ENCODE measurements at regions not wholly inside any gene's neighbourhood (a gene's known extent, or its start where the extent isn't known, plus 50 kb on each side); places are given as distances from the start of the nearest gene placed in this dataset.

- H3K27ac ChIP-seq: no peak overlapping the region
- H3K4me1 ChIP-seq (ENCODE audit: control insufficient read depth in 1 of 2, insufficient read depth in 1 of 2, low read depth in 1 of 2, low read length in 1 of 2): no peaks in the 10 kb centered on the region
- no peaks in the 10 kb centered on the region for H3K27me3 ChIP-seq
- H3K4me3 ChIP-seq (ENCODE audit: low read depth in 1 of 2, low read length in 1 of 2): no peak overlapping the region
- H3K9me3 ChIP-seq: no peaks in the 10 kb centered on the region
- H3K36me3 ChIP-seq: no peaks in the 10 kb centered on the region
- no peak for TF ChIP-seq CTCF (IDR thresholded peaks at IDR 0.05)
Measured at GRCh38 chr5:175166026-175166425, 278.0 kb downstream of the DRD1 start.

GRCh38 chr5:175163586-175164275 lies 280.3 kb downstream of the DRD1 start:
- H3K27ac ChIP-seq: no peak overlapping the region
- TF ChIP-seq CTCF (IDR thresholded peaks at IDR 0.05): no peak
- no peaks in the 10 kb centered on the region for H3K36me3 ChIP-seq
- no peaks in the 10 kb centered on the region for H3K9me3 ChIP-seq
- H3K4me3 ChIP-seq (ENCODE audit: low read depth in 1 of 2, low read length in 1 of 2): no peak overlapping the region
- H3K27me3 ChIP-seq: no peaks in the 10 kb centered on the region
- H3K4me1 ChIP-seq (ENCODE audit: control insufficient read depth in 1 of 2, insufficient read depth in 1 of 2, low read depth in 1 of 2, low read length in 1 of 2): no peaks in the 10 kb centered on the region

GRCh38 chr5:175162036-175162435 lies 281.9 kb downstream of the DRD1 start:
- Histone ChIP-seq H3K9me3 (no peaks in the 10 kb centered on the region), H3K27ac (no peak overlapping the region), H3K4me1 (ENCODE audit: control insufficient read depth in 1 of 2, insufficient read depth in 1 of 2, low read depth in 1 of 2, low read length in 1 of 2) (no peaks in the 10 kb centered on the region), H3K27me3 (no peaks in the 10 kb centered on the region), H3K36me3 (no peaks in the 10 kb centered on the region), H3K4me3 (ENCODE audit: low read depth in 1 of 2, low read length in 1 of 2) (no peak overlapping the region)
- TF ChIP-seq CTCF (IDR thresholded peaks at IDR 0.05): no peak

- no peaks in the 10 kb centered on the region for H3K27me3 ChIP-seq
- no peak overlapping the region for H3K4me3 ChIP-seq (ENCODE audit: low read depth in 1 of 2, low read length in 1 of 2)
- H3K36me3 ChIP-seq: no peaks in the 10 kb centered on the region
- H3K27ac ChIP-seq: no peak overlapping the region
- no peaks in the 10 kb centered on the region for H3K4me1 ChIP-seq (ENCODE audit: control insufficient read depth in 1 of 2, insufficient read depth in 1 of 2, low read depth in 1 of 2, low read length in 1 of 2)
- no peak for TF ChIP-seq CTCF (IDR thresholded peaks at IDR 0.05)
- no peaks in the 10 kb centered on the region for H3K9me3 ChIP-seq
Measured at GRCh38 chr5:175159956-175160355, 284.0 kb downstream of the DRD1 start.

GRCh38 chr5:175148636-175149172 lies 295.3 kb downstream of the DRD1 start:
- no peak overlapping the region for H3K4me3 ChIP-seq (ENCODE audit: low read depth in 1 of 2, low read length in 1 of 2)
- TF ChIP-seq CTCF (IDR thresholded peaks at IDR 0.05): no peak
- H3K4me1 ChIP-seq (ENCODE audit: control insufficient read depth in 1 of 2, insufficient read depth in 1 of 2, low read depth in 1 of 2, low read length in 1 of 2): no peaks in the 10 kb centered on the region
- H3K27ac ChIP-seq: no peak overlapping the region
- no peaks in the 10 kb centered on the region for H3K27me3 ChIP-seq
- no peaks in the 10 kb centered on the region for H3K36me3 ChIP-seq
- H3K9me3 ChIP-seq: peaks cover 13% of the 10 kb centered on the region
